Neural progenitor cell (in vitro differentiated cells): ENCODE measurements at regions not wholly inside any gene's neighbourhood (a gene's known extent, or its start where the extent isn't known, plus 50 kb on each side); places are given as distances from the start of the nearest gene placed in this dataset.

Experiments used
- EZH2 ChIP-seq: fragments of 200-600 bp; sonication (generic); IDR thresholded peaks from 2 replicates; pipeline ENCODE4 v1.6.1; 2017; ENCODE audit warnings: antibody characterized with exemption, mild to moderate bottlenecking, moderate library complexity
- EZH2phosphoT487 ChIP-seq: fragments of 200-600 bp; sonication (generic); IDR thresholded peaks from 2 replicates; pipeline ENCODE4 v1.6.1; 2017; ENCODE audit warnings: antibody characterized with exemption

DNA sequence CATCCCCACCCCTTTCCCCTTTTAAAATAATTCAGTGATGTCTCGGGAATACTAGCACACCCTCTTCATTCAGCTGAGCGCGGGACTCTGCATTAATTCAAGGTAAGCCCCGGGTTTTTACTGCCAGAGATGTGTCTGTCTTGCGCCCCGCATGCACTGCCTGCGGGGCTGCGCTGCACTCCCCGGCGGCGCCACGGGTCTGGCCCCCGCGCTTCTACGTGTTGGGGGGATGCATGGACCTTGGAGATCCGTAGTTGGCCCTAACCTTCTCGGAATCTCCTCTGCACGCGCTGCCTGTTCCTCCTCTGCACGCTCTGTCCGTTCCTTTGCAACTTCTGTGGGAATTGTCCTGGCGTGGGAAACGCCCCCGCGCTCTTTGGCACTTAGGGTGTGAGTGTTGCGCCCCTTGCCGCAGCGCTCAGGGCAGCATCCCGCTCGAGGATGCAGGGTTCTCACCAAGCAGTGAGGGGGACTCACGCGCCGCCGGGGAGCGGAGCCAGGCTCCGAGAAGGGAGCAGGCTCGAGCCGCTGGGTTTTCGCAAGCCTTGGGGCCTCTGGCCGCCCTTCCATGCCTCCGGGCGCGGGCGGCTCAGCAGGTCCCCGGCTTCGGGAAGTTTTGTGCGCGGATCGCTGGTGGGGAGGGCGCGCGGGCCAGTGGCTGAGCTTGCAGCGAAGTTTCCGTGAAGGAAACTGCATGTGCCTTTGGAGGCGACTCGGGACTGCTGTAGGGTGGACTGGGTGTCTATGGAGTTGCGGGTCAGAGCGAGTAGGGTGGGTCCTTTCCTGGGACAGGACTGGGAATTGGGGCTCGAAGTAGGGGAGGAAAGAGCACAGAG lies 165.1 kb upstream of the CACNA1E start:
- TF ChIP-seq EZH2: peak; percentile 98
- TF ChIP-seq EZH2phosphoT487: peak; percentile 70
